IMR-90 (cell line): ENCODE measurements at regions not wholly inside any gene's neighbourhood (a gene's known extent, or its start where the extent isn't known, plus 50 kb on each side); places are given as distances from the start of the nearest gene placed in this dataset.

Experiments
- ATAC-seq: fragments of 200-7000 bp; cut with Tn5 transposase; 2 replicates; pipeline ENCODE4 v1.9.1; 2020; ENCODE audit warnings: low read depth, mild to moderate bottlenecking, moderate library complexity
- BruUV-seq: library from RNA; stranded (reverse); fragments of 400-500 nt; replicated peaks from 2 replicates; lab custom pipeline; 2021; lab: Mats Ljungman, UMichigan
- CTCF ChIA-PET: fragments of 300-600 bp; formaldehyde crosslinking; extraction: SDS; loops from one replicate; lab custom pipeline; 2021; ENCODE audit warnings: antibody characterized with exemption; lab: Yijun Ruan, JAX
- POLR2A ChIA-PET: fragments of 300-600 bp; sonication (Branson Sonifier 250); formaldehyde crosslinking; loops from one replicate; lab custom pipeline; 2022; ENCODE audit warnings: antibody characterized with exemption; ENCODE audit not compliant: unreplicated experiment; lab: Charles Lee
- DNase-seq: peaks from one replicate; pipeline ENCODE4 v3.0.0; 2013
- H2AFZ ChIP-seq: replicated peaks from 2 replicates; pipeline ENCODE3; 2013; ENCODE audit warnings: low read length, mild to moderate bottlenecking; ENCODE audit not compliant: poor library complexity
- H2AK5ac ChIP-seq: 2 replicates; pipeline ENCODE4 v1.6.1; 2013; ENCODE audit warnings: low read depth, low read length, inconsistent platforms
- H2AK9ac ChIP-seq: replicated peaks from 2 replicates; pipeline ENCODE3; 2013; ENCODE audit warnings: mild to moderate bottlenecking, low read depth, low read length, moderate library complexity; ENCODE audit not compliant: poor library complexity
- H2BK120ac ChIP-seq: 2 replicates; pipeline ENCODE4 v1.6.1; 2013; ENCODE audit warnings: low read depth, low read length, inconsistent platforms
- H2BK15ac ChIP-seq: 3 replicates; pipeline ENCODE4 v1.6.1; 2013; ENCODE audit warnings: low read depth, low read length, inconsistent platforms
- H2BK20ac ChIP-seq: 2 replicates; pipeline ENCODE4 v1.6.1; 2013; ENCODE audit warnings: low read depth, mild to moderate bottlenecking, inconsistent platforms, low read length, moderate library complexity
- H2BK5ac ChIP-seq: 2 replicates; pipeline ENCODE4 v1.6.1; 2013; ENCODE audit warnings: mild to moderate bottlenecking, low read depth, low read length, inconsistent platforms; ENCODE audit not compliant: poor library complexity, severe bottlenecking
- H3K14ac ChIP-seq: replicated peaks from 2 replicates; pipeline ENCODE4 v1.6.1; 2013; ENCODE audit warnings: low read depth, low read length, inconsistent platforms
- H3K18ac ChIP-seq: 2 replicates; pipeline ENCODE4 v1.6.1; 2013; ENCODE audit warnings: low read depth, low read length, control low read depth
- H3K23ac ChIP-seq: 2 replicates; pipeline ENCODE4 v1.6.1; 2013; ENCODE audit warnings: low read depth, low read length, inconsistent platforms
- H3K27ac ChIP-seq: 2 replicates; pipeline ENCODE4 v1.5.1; 2013; ENCODE audit warnings: mild to moderate bottlenecking, control low read depth, low read length; ENCODE audit not compliant: insufficient read depth
- H3K27me3 ChIP-seq: 2 replicates; pipeline ENCODE4 v1.6.1; 2013; ENCODE audit warnings: low read length; ENCODE audit not compliant: control insufficient read depth, insufficient read depth
- H3K36me3 ChIP-seq: 2 replicates; pipeline ENCODE4 v1.6.1; 2013; ENCODE audit warnings: low read length, mixed read lengths; ENCODE audit not compliant: control insufficient read depth, insufficient read depth
- H3K4ac ChIP-seq: 2 replicates; pipeline ENCODE4 v1.6.1; 2013; ENCODE audit warnings: low read depth, low read length, inconsistent platforms
- H3K4me1 ChIP-seq: 2 replicates; pipeline ENCODE4 v1.6.1; 2013; ENCODE audit warnings: low read length, mixed read lengths; ENCODE audit not compliant: control insufficient read depth, insufficient read depth
- H3K4me2 ChIP-seq: 2 replicates; pipeline ENCODE4 v1.6.1; 2013; ENCODE audit warnings: low read depth, mild to moderate bottlenecking, control low read depth, low read length, moderate library complexity
- H3K4me3 ChIP-seq: 2 replicates; pipeline ENCODE4 v1.5.1; 2013; ENCODE audit warnings: low read depth, mild to moderate bottlenecking, control low read depth, low read length, moderate library complexity; ENCODE audit not compliant: insufficient read depth
- H3K56ac ChIP-seq: 2 replicates; pipeline ENCODE4 v1.6.1; 2013; ENCODE audit warnings: low read length, inconsistent platforms; ENCODE audit not compliant: insufficient read depth; ENCODE audit errors: extremely low read depth
- H3K79me1 ChIP-seq, 2 experiments: 2 replicates each; pipeline ENCODE4 v1.6.1; 2013; ENCODE audit warnings: low read length in 2 of 2, inconsistent platforms in 1 of 2, low read depth in 1 of 2
- H3K9ac ChIP-seq: 2 replicates; pipeline ENCODE4 v1.6.1; 2013; ENCODE audit warnings: low read depth, low read length, control low read depth
- H3K9me1 ChIP-seq: 2 replicates; pipeline ENCODE4 v1.6.1; 2013; ENCODE audit warnings: low read length, inconsistent platforms; ENCODE audit not compliant: insufficient read depth
- H3K9me3 ChIP-seq: 2 replicates; pipeline ENCODE4 v1.6.1; 2013; ENCODE audit warnings: low read length; ENCODE audit not compliant: control insufficient read depth, insufficient read depth
- H4K20me1 ChIP-seq: 2 replicates; pipeline ENCODE4 v1.6.1; 2013; ENCODE audit warnings: low read length, inconsistent platforms; ENCODE audit not compliant: insufficient read depth
- H4K5ac ChIP-seq: 2 replicates; pipeline ENCODE4 v1.6.1; 2013; ENCODE audit warnings: mild to moderate bottlenecking, low read depth, low read length, control low read depth
- H4K8ac ChIP-seq, 2 experiments: 2 replicates each; pipeline ENCODE4 v1.6.1; 2013; ENCODE audit warnings: low read depth in 2 of 2, low read length in 2 of 2, control low read depth in 1 of 2, inconsistent platforms in 1 of 2
- H4K91ac ChIP-seq: 2 replicates; pipeline ENCODE4 v1.6.1; 2013; ENCODE audit warnings: low read depth, low read length, inconsistent platforms; ENCODE audit not compliant: insufficient read depth
- BHLHE40 ChIP-seq: fragments of 150-350 bp; IDR thresholded peaks from 2 replicates; pipeline ENCODE4 v1.6.1; 2016; ENCODE audit warnings: mild to moderate bottlenecking, low read depth, low read length
- CHD1 ChIP-seq: IDR thresholded peaks from 2 replicates; pipeline ENCODE4 v1.6.1; 2012; ENCODE audit warnings: low read depth, low read length, improper control_type of control experiment
- MAZ ChIP-seq: IDR thresholded peaks from 2 replicates; pipeline ENCODE4 v1.6.1; 2012; ENCODE audit warnings: low read depth, mild to moderate bottlenecking, low read length, improper control_type of control experiment, moderate library complexity, borderline replicate concordance
- NFE2L2 ChIP-seq: fragments of 150-350 bp; IDR thresholded peaks from 2 replicates; pipeline ENCODE4 v1.6.1; 2016; ENCODE audit warnings: low read depth, mild to moderate bottlenecking, low read length
- RAD21 ChIP-seq: IDR thresholded peaks from 2 replicates; pipeline ENCODE4 v1.6.1; 2012; ENCODE audit warnings: low read length, improper control_type of control experiment
- WGBS, 2 experiments: methylation state at CpG; one replicate each; pipeline versions ENCODE4 v1.1.5 to v1.1.7; 2013; ENCODE audit warnings: missing lambda C conversion rate in 2 of 2; ENCODE audit not compliant: insufficient read length in 1 of 2; ENCODE audit errors: extremely low coverage in 2 of 2; 5-methylcytosine and 5-hydroxymethylcytosine counted together
- dilution Hi-C: fragments of 300-500 bp; cut with HindIII; formaldehyde crosslinking; loops from one replicate; pipeline ENCODE4 v1.14.3; 2018; ENCODE audit warnings: low sequenced_read_pairs; ENCODE audit not compliant: unreplicated experiment
- in situ Hi-C: fragments of 300-500 bp; cut with MboI; formaldehyde crosslinking; loops from 3 replicates; pipeline ENCODE4 v1.14.3; 2019; ENCODE audit warnings: low sequenced_read_pairs, inconsistent platforms, mixed read lengths
- intact Hi-C: fragments of 100-400 bp; cut with micrococcal nuclease; formaldehyde crosslinking; loops from 2 replicates; pipeline ENCODE4 v1.10.0; 2022

DNA sequence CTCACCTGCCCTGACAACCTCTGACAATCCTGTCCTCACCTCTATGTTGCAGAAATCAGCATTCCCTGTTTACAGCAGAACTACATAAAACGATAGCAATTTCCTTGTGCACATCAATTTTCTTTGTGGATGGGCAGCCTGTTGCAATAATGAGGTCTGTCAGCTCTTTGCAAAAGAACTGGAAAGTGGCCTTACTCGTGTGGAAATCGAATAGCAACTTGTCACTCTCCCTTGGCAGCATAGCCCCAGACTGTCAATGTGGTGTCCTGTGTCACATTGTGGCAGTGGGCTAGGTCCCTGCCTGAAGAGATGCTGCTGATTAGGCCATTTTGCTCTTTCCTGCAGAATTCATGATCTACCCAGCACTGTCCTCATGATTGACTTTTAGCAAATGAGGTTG is 531.9 kb downstream of the CCDC85A start:
- TF ChIP-seq BHLHE40 (no peak), MAZ (no peak), RAD21 (no peak), CHD1 (no peak), NFE2L2 (no peak)
- Histone ChIP-seq H3K4ac (no peak overlapping the region), H3K36me3 (no peaks in the 10 kb centered on the region), H2BK15ac (no peak overlapping the region), H3K4me3 (no peak overlapping the region), H3K23ac (no peak overlapping the region), H2AFZ (no peak overlapping the region), H3K9ac (no peak overlapping the region), H2AK5ac (no peak overlapping the region), H3K27me3 (no peaks in the 10 kb centered on the region), H3K18ac (no peak overlapping the region), H3K14ac (no peak overlapping the region), H2BK20ac (no peak overlapping the region), H3K79me1 (no peaks in the 10 kb centered on the region), H3K9me1 (no peaks in the 10 kb centered on the region), H4K20me1 (no peaks in the 10 kb centered on the region), H3K4me2 (no peak overlapping the region), H3K56ac (no peak overlapping the region), H3K9me3 (no peaks in the 10 kb centered on the region), H2AK9ac (no peak overlapping the region), H4K91ac (no peak overlapping the region), H2BK120ac (no peak overlapping the region), H3K4me1 (no peaks in the 10 kb centered on the region), H2BK5ac (no peak overlapping the region), H3K27ac (no peak overlapping the region), H4K8ac (no peak overlapping the region), H4K5ac (no peak overlapping the region)
- WGBS, 2 experiments, result 24% methylated on average over 2 of the region's 3 CpGs; no CpG with 5 or more reads in 1 of the 2 experiments
- no peak for ATAC-seq
- no peak for DNase-seq
- in situ Hi-C loops, result no loop called here
- ChIA-PET POLR2A (no interaction called here), CTCF (no interaction called here)
- dilution Hi-C loops, result no loop called here
- intact Hi-C loops, result no loop called here
- BruUV-seq, result no TSS peak
